Embryonic facial prominence (tissue), 1 donor: ENCODE measurements at regions not wholly inside any gene's neighbourhood (a gene's known extent, or its start where the extent isn't known, plus 50 kb on each side); places are given as distances from the start of the nearest gene placed in this dataset.

Source experiments
- DNase-seq: peaks from one replicate; pipeline ENCODE4 v3.0.0-alpha.2; 2016; ENCODE audit errors: extremely low spot score

GRCh38 chr6:56715741-56716140 lies 73.1 kb upstream of the DST start:
- DNase-seq = no peak

- no peak for DNase-seq
Observed at GRCh38 chr6:56714982-56715456, 72.3 kb upstream of the DST start.

- no peak for DNase-seq
Observed at GRCh38 chr6:56714273-56714672, 71.6 kb upstream of the DST start.

- no peak for DNase-seq
Observed at GRCh38 chr6:56713254-56713672, 70.6 kb upstream of the DST start.

DNA sequence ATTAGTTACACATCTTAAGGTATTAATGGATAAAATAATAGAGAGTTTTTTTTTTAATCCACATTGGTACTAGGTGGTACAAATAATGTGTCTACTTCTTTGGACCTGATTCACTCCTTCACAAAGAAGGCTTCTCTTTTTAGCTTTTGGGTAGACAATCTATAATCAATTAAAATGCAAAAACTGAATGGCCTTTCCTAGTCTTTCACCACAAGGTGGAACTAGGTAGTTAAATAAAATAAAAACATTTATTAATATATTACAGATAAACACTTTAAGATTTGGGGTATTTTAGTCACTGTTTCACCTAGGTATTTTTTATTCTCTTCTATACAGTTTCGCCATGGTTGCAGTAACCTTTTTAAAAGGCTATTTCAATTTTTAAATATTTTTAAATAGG lies 68.3 kb upstream of the DST start:
- DNase-seq = no peak

DNA sequence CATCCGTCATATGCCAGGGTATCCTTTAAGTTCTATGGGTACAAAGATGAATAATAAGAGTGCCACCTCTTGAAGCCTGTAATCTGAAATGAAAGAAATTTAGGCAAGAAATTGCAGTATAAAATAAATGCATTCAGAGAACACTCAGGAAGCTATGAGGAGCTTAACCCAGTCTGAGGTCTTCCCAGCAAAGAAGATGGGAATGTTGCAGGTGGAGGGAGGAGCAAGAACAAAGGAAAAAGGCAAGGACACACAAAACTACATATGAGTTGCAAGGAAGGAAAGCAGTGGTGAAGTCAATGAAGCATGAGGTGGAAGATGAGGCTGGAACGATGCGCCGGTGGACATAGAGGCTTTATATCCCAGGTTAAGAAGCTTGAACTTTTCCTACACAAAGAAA lies 67.0 kb upstream of the DST start:
- DNase-seq = no peak

DNA sequence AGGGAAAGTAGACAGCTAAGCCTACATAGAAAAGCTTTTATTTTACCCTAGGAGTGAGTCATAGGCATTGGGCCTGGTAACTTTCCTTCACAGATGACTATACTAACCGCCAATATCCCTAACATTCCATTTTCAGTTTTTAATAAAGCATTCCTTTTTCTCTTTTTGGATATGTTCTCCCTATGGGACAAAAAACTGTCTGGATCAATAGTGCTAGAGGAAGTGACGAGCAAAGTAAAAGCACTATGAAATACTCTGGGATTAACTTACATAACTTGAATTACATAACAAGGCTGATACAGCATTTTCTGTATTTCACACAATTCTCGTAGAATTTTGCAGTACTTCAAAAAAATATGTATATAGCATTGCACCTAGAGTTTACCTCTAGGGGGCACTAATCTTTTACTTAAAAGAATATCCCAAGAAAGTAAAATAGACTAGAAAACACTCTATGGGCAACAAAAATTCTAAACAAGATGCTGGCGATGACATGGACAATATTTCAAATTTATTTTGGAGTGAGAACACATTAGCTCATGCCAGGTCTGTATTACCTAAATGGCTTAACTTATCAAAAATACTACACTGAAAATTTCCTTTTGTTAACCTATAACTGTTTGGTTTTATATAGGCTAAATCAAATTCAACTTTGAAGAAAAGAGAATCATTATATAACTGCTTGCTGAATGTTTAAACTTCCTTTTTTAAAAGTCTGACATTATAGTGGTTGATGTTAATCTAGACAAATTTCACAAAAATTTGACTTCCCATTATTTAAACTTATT lies 66.3 kb upstream of the DST start:
- peak; percentile 46 for DNase-seq

DNA sequence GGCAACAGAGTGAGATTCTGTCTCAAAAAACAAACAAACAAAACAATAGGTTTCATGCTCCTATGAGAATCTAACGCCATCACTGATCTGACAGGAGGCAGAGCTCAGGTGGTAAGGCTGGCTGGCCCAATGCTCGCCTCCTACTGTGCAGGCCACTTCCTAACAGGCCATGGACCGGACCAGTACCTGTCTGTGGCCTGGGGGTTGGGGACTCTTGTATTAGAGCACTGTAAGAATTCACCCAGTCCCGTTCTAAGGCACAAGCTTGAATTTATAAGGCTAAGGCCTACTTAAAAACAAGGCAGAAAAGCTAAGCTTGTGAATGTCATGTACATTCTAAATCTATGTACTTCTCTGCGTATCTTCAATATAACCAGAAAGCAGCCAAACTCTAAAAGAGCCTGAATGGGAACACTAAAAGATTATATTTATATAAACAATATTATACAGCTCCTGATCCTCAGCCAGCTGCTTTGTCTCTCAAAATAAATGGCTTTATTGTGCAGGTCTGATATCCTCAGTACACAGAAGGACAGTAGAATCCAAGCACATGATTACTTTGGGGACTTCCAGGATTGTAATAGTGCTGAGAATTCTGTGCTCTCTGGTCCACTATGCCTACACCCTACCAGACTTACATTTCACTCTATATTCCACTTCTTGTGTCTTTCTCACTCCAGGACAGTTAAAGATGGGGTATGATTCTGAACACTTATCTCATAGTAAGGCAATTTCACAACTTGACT lies 64.5 kb upstream of the DST start:
- no peak for DNase-seq

DNA sequence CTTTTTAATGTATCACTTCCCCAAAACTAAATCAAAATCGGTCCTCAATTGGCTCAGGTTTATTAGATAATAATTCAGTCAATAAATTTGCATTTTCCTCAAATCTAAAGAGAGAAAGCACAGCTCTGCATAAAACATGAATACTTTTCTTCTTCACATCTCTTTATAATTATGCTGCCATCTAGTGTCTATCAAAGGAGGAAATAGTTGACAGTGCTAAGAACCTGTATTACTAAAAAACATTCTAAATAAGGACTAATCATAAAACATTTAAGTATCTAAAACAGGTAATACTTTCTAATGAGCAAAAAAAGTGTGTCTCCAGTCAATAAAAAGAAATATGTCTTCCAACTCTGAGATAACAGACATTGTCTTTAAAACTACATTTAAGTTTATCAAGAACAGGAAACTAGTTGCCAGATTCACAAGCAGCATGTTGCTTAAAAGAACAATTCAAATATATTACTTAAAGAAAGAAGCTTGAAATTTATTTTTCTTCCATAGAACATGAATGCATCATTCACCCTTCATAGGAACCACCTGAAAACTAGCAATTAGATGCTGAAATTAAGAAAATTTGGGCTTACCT lies 56.5 kb upstream of the DST start:
- peak; percentile 26 for DNase-seq

- DNase-seq = no peak
Observed at GRCh38 chr6:56695702-56696101, 53.0 kb upstream of the DST start.

DNA sequence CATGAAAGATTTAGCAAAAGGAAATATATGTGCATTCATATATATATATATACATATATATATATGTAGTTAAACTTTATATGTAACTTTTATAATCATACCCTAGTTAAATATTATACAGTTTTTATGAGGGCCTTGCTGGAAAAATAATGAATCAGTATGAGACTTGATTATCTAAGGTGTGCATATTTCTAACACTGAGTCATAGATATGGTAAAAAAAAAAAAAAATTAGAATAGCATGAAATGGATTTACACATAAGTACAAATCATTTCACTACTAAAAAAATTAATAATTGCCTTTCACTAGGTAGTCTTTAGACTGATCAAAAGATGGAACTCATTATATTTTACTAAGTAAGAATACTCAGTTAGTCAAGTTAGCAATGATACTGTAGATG lies 51.3 kb upstream of the DST start:
- DNase-seq = no peak

DNA sequence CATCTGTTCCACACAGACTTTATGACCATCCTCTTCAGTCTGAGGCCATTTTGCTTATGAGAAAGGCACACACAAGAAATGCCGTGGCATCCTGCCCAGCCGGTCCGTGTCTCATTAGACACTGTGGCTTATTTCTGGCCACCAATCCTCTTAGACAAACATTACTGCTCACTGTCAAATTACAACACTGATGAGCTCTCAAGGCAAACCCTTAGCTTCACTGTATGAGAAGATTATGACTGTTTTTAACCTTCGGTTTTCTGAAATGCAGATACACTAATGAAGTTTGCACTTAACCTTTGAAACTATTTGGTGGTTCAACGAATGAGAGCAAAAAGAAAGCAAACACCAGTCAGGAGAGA lies 50.5 kb upstream of the DST start:
- DNase-seq = no peak

GRCh38 chr6:56692523-56693245 lies 50.0 kb upstream of the DST start:
- no peak for DNase-seq
